ENCODE measurements at regions not wholly inside any gene's neighbourhood (a gene's known extent, or its start where the extent isn't known, plus 50 kb on each side); places are given as distances from the start of the nearest gene placed in this dataset.

GRCh38 chr3:79835701-79836100, 67.9 kb upstream of the ROBO1 start:
- H3K4me1 ChIP-seq, result no peaks in the 10 kb centered on the region
- no peak for TF ChIP-seq POLR2A (IDR thresholded peaks at IDR 0.05)
- TF ChIP-seq, protein P1, sequence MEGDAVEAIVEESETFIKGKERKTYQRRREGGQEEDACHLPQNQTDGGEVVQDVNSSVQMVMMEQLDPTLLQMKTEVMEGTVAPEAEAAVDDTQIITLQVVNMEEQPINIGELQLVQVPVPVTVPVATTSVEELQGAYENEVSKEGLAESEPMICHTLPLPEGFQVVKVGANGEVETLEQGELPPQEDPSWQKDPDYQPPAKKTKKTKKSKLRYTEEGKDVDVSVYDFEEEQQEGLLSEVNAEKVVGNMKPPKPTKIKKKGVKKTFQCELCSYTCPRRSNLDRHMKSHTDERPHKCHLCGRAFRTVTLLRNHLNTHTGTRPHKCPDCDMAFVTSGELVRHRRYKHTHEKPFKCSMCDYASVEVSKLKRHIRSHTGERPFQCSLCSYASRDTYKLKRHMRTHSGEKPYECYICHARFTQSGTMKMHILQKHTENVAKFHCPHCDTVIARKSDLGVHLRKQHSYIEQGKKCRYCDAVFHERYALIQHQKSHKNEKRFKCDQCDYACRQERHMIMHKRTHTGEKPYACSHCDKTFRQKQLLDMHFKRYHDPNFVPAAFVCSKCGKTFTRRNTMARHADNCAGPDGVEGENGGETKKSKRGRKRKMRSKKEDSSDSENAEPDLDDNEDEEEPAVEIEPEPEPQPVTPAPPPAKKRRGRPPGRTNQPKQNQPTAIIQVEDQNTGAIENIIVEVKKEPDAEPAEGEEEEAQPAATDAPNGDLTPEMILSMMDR (IDR thresholded peaks at IDR 0.05), result no peak
- 87 to 93% methylated on average over 4 of the region's 4 CpGs for WGBS, 2 donors
- H3K4me3 ChIP-seq, result no peak overlapping the region
- H3K36me3 ChIP-seq (ENCODE audit: low read depth, missing control alignments), result no peaks in the 10 kb centered on the region
- H3K9me3 ChIP-seq, result no peaks in the 10 kb centered on the region
- DNase-seq, result no peak
- intact Hi-C loops (cut with DNase I; ENCODE audit: low total_unique reads), result no loop called here
- H3K27me3 ChIP-seq, result no peaks in the 10 kb centered on the region
- H3K27ac ChIP-seq, result no peak overlapping the region

GRCh38 chr3:79824166-79824565, 56.4 kb upstream of the ROBO1 start:
- TF ChIP-seq POLR2A (IDR thresholded peaks at IDR 0.05), result no peak
- no peak for DNase-seq

DNA sequence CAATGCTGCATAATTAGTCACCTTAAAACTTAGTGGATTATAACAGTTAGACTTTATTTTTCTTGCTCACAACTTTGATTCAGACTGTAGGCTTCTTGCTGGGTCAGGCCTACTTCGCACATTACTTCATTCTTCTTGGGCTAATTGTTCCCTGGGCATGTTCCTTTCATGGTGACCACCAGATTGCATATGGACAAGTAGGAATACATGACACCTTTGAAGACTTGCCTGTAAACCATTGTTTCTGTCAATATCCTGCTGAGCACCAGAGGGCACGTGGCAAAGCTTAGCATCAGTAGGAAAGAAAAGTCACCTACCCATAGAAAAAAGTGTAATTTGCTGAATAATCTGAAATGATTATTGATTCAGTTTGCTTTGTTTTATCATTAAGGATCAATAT, 54.3 kb upstream of the ROBO1 start:
- 81 to 89% methylated on average over 2 of the region's 2 CpGs for WGBS, 2 donors
- TF ChIP-seq POLR2A (IDR thresholded peaks at IDR 0.05), result no peak
- TF ChIP-seq, protein P1 (IDR thresholded peaks at IDR 0.05), result no peak
- Histone ChIP-seq H3K9me3 (no peaks in the 10 kb centered on the region), H3K4me1 (no peaks in the 10 kb centered on the region), H3K27me3 (no peaks in the 10 kb centered on the region), H3K27ac (no peak overlapping the region), H3K4me3 (no peak overlapping the region), H3K36me3 (ENCODE audit: low read depth, missing control alignments) (no peaks in the 10 kb centered on the region)
- intact Hi-C loops (cut with DNase I; ENCODE audit: low total_unique reads), result no loop called here
- no peak for DNase-seq

More at GRCh38 chr3:79824166-79824565, 56.4 kb upstream of the ROBO1 start:
- 66 to 84% methylated on average over 5 to 11 of the region's 11 CpGs for WGBS, 2 donors
- Histone ChIP-seq H3K9me3 (no peaks in the 10 kb centered on the region), H3K4me3 (no peak overlapping the region), H3K27me3 (no peaks in the 10 kb centered on the region), H3K36me3 (ENCODE audit: low read depth, missing control alignments) (no peaks in the 10 kb centered on the region), H3K27ac (no peak overlapping the region), H3K4me1 (no peaks in the 10 kb centered on the region)
- intact Hi-C loops (cut with DNase I; ENCODE audit: low total_unique reads), result no loop called here

GRCh38 chr3:79820089-79820488, 52.3 kb upstream of the ROBO1 start:
- 60 to 63% methylated on average over 4 of the region's 4 CpGs for WGBS, 2 donors
- TF ChIP-seq POLR2A (IDR thresholded peaks at IDR 0.05), result no peak
- TF ChIP-seq, protein P1 (IDR thresholded peaks at IDR 0.05), result no peak
- no peaks in the 10 kb centered on the region for H3K4me1 ChIP-seq
- H3K27ac ChIP-seq, result no peak overlapping the region
- DNase-seq, result no peak
- H3K4me3 ChIP-seq, result no peak overlapping the region
- H3K27me3 ChIP-seq, result no peaks in the 10 kb centered on the region
- H3K9me3 ChIP-seq, result no peaks in the 10 kb centered on the region
- H3K36me3 ChIP-seq (ENCODE audit: low read depth, missing control alignments), result no peaks in the 10 kb centered on the region
- intact Hi-C loops (cut with DNase I; ENCODE audit: low total_unique reads), result no loop called here

- Histone ChIP-seq H3K27me3 (no peaks in the 10 kb centered on the region), H3K36me3 (ENCODE audit: low read depth, missing control alignments) (no peaks in the 10 kb centered on the region), H3K27ac (no peak overlapping the region), H3K9me3 (no peaks in the 10 kb centered on the region), H3K4me1 (no peaks in the 10 kb centered on the region), H3K4me3 (no peak overlapping the region)
- intact Hi-C loops (cut with DNase I; ENCODE audit: low total_unique reads), result no loop called here
- TF ChIP-seq POLR2A (IDR thresholded peaks at IDR 0.05), result no peak
- TF ChIP-seq, protein P1 (IDR thresholded peaks at IDR 0.05), result no peak
- 90 to 94% methylated on average over 1 of the region's 1 CpG for WGBS, 2 donors
- DNase-seq, result no peak
Measured at GRCh38 chr3:79818015-79818414, 50.2 kb upstream of the ROBO1 start.

Small RNAs in the stretch of these regions (small RNA-seq; reads per million reads assigned to genes)
- gene AC108740.1, result 0 reads per million in 2 donors

Measured in testis (tissue), 2 donors.